SK-N-SH (cell line): ENCODE measurements at regions not wholly inside any gene's neighbourhood (a gene's known extent, or its start where the extent isn't known, plus 50 kb on each side); places are given as distances from the start of the nearest gene placed in this dataset.

Source experiments
- CTCF ChIA-PET: fragments of 300-600, 350-600 bp; formaldehyde crosslinking; extraction: SDS; loops from one replicate; lab custom pipeline; 2021; lab: Yijun Ruan, JAX
- POLR2A ChIA-PET: fragments of 350-600 bp; sonication (Branson Sonifier 250); formaldehyde crosslinking; extraction: SDS; loops from one replicate; lab custom pipeline; 2020; ENCODE audit warnings: antibody characterized with exemption, inconsistent platforms; lab: Yijun Ruan, JAX
- DNase-seq: peaks from one replicate; pipeline ENCODE4 v3.0.0; 2012
- H2AFZ ChIP-seq: fragments of 200-600 bp; sonication (generic); 2 replicates; pipeline ENCODE4 v1.8.1; 2016; ENCODE audit warnings: antibody characterized with exemption, mild to moderate bottlenecking, low read depth
- H3F3A ChIP-seq: fragments of 200-600 bp; sonication (generic); replicated peaks from 2 replicates; pipeline ENCODE3; 2016; ENCODE audit warnings: antibody characterized with exemption, mild to moderate bottlenecking; ENCODE audit not compliant: insufficient read depth
- H3K27ac ChIP-seq, 2 experiments: fragments of 200-500 bp in 1 of 2; fragments of 200-600 bp in 1 of 2; sonication (Bioruptor generic) in 1 of 2; sonication (generic), shearing (Covaris generic) in 1 of 2; 2 replicates each; pipeline versions ENCODE4 v1.5.1 to v1.6.1; 2014 to 2016; ENCODE audit warnings: low read depth in 2 of 2, inconsistent platforms in 1 of 2, low read length in 1 of 2, mild to moderate bottlenecking in 1 of 2, mixed read lengths in 1 of 2
- H3K27me3 ChIP-seq: fragments of 200-600 bp; sonication (generic), shearing (Covaris generic); 2 replicates; pipeline ENCODE4 v1.6.1; 2016; ENCODE audit warnings: mixed run types; ENCODE audit not compliant: insufficient read depth
- H3K36me3 ChIP-seq, 2 experiments: fragments of 200-500 bp in 1 of 2; fragments of 200-600 bp in 1 of 2; sonication (Bioruptor generic) in 1 of 2; sonication (generic) in 1 of 2; replicated peaks in 1 of 2; 2 replicates each; pipeline versions ENCODE3 to v1.5.1; 2014 to 2016; ENCODE audit warnings: low read length in 1 of 2, mild to moderate bottlenecking in 1 of 2; ENCODE audit not compliant: insufficient read depth in 2 of 2, control insufficient read depth in 1 of 2
- H3K4me1 ChIP-seq, 2 experiments: fragments of 200-500 bp in 1 of 2; fragments of 200-600 bp in 1 of 2; sonication (Bioruptor generic) in 1 of 2; sonication (generic), shearing (Covaris generic) in 1 of 2; 2 replicates each; pipeline versions ENCODE4 v1.5.1 to v1.6.1; 2014 to 2016; ENCODE audit warnings: low read depth in 1 of 2, low read length in 1 of 2, mixed run types in 1 of 2; ENCODE audit not compliant: insufficient read depth in 2 of 2, control insufficient read depth in 1 of 2
- H3K4me2 ChIP-seq: fragments of 200-600 bp; sonication (generic), shearing (Covaris generic); 2 replicates; pipeline ENCODE4 v1.6.1; 2017; ENCODE audit warnings: mixed run types
- H3K4me3 ChIP-seq, 2 experiments: fragments of 200-500 bp in 1 of 2; fragments of 200-600 bp in 1 of 2; sonication (Bioruptor generic) in 1 of 2; sonication (generic), shearing (Covaris generic) in 1 of 2; 2 replicates each; pipeline versions ENCODE4 v1.5.1 to v1.8.1; 2014 to 2016; ENCODE audit warnings: low read depth in 2 of 2, inconsistent platforms in 1 of 2, low read length in 1 of 2, mild to moderate bottlenecking in 1 of 2, mixed read lengths in 1 of 2, moderate library complexity in 1 of 2
- H3K79me2 ChIP-seq: fragments of 200-600 bp; sonication (generic); 2 replicates; pipeline ENCODE4 v1.8.1; 2017; ENCODE audit warnings: mild to moderate bottlenecking; ENCODE audit not compliant: insufficient read depth
- H3K9ac ChIP-seq: fragments of 200-600 bp; sonication (generic); 2 replicates; pipeline ENCODE4 v1.6.1; 2017; ENCODE audit warnings: mixed run types
- H3K9me2 ChIP-seq: fragments of 200-600 bp; sonication (generic); 2 replicates; pipeline ENCODE4 v1.6.1; 2017; ENCODE audit warnings: mixed run types
- H3K9me3 ChIP-seq: fragments of 200-600 bp; sonication (generic); 2 replicates; pipeline ENCODE4 v1.6.1; 2017; ENCODE audit warnings: mixed run types, mild to moderate bottlenecking, moderate library complexity
- H4K20me1 ChIP-seq: fragments of 200-600 bp; sonication (generic); 2 replicates; pipeline ENCODE4 v1.6.1; 2017; ENCODE audit warnings: mild to moderate bottlenecking, mixed run types; ENCODE audit not compliant: insufficient read depth
- ELF1 ChIP-seq: IDR thresholded peaks from 2 replicates; pipeline ENCODE4 v1.4.0; 2012
- FOSL2 ChIP-seq: IDR thresholded peaks from 2 replicates; pipeline ENCODE4 v1.4.0; 2012; ENCODE audit warnings: low read depth, mild to moderate bottlenecking, moderate library complexity, borderline replicate concordance
- FOXJ3 ChIP-seq: sonication (generic); formaldehyde crosslinking; IDR thresholded peaks from 2 replicates; pipeline ENCODE4 v1.5.1; 2020; ENCODE audit warnings: mild to moderate bottlenecking, missing genetic modification reagents
- FOXM1 ChIP-seq: IDR thresholded peaks from 2 replicates; pipeline ENCODE4 v1.4.0; 2012; ENCODE audit warnings: low read depth, mild to moderate bottlenecking
- GABPA ChIP-seq: IDR thresholded peaks from 2 replicates; pipeline ENCODE4 v1.4.0; 2012; ENCODE audit warnings: low read depth, mild to moderate bottlenecking
- POLR2AphosphoS5 ChIP-seq: IDR thresholded peaks from 2 replicates; pipeline ENCODE4 v1.6.1; 2012; ENCODE audit warnings: low read depth, low read length
- RAD21 ChIP-seq: IDR thresholded peaks from 2 replicates; pipeline ENCODE4 v1.6.1; 2012; ENCODE audit warnings: mild to moderate bottlenecking, low read length
- RCOR1 ChIP-seq: fragments of 150-350 bp; IDR thresholded peaks from 2 replicates; pipeline ENCODE4 v1.6.1; 2017; ENCODE audit warnings: antibody characterized with exemption, low read length
- SIN3A ChIP-seq: IDR thresholded peaks from 2 replicates; pipeline ENCODE4 v1.6.1; 2012; ENCODE audit warnings: low read depth, mild to moderate bottlenecking, low read length, moderate library complexity, borderline replicate concordance
- TAF1 ChIP-seq: IDR thresholded peaks from 2 replicates; pipeline ENCODE4 v1.6.1; 2012; ENCODE audit warnings: low read depth, mild to moderate bottlenecking, low read length, moderate library complexity, borderline replicate concordance
- TCF12 ChIP-seq: IDR thresholded peaks from 2 replicates; pipeline ENCODE4 v1.4.0; 2012
- YY1 ChIP-seq: IDR thresholded peaks from 2 replicates; pipeline ENCODE4 v1.4.0; 2012; ENCODE audit warnings: low read depth, mild to moderate bottlenecking
- WGBS: methylation state at CpG from one replicate; pipeline ENCODE4 v1.1.6; 2017; ENCODE audit warnings: low lambda C conversion rate; 5-methylcytosine and 5-hydroxymethylcytosine counted together
- TF ChIP-seq, protein P1 (sequence below): fragments of 150-350 bp; IDR thresholded peaks from 2 replicates; pipeline ENCODE4 v1.6.1; 2016; ENCODE audit warnings: mild to moderate bottlenecking, low read depth, low read length
- TF ChIP-seq, protein P2 (sequence below): fragments of 200-600 bp; sonication (generic); IDR thresholded peaks from 2 replicates; pipeline ENCODE4 v1.6.1; 2017; ENCODE audit warnings: antibody characterized with exemption, mild to moderate bottlenecking, moderate library complexity
- TF ChIP-seq, protein P3 (sequence below): IDR thresholded peaks from 2 replicates; pipeline ENCODE4 v1.4.0; 2012; ENCODE audit warnings: low read depth, borderline replicate concordance

DNA sequence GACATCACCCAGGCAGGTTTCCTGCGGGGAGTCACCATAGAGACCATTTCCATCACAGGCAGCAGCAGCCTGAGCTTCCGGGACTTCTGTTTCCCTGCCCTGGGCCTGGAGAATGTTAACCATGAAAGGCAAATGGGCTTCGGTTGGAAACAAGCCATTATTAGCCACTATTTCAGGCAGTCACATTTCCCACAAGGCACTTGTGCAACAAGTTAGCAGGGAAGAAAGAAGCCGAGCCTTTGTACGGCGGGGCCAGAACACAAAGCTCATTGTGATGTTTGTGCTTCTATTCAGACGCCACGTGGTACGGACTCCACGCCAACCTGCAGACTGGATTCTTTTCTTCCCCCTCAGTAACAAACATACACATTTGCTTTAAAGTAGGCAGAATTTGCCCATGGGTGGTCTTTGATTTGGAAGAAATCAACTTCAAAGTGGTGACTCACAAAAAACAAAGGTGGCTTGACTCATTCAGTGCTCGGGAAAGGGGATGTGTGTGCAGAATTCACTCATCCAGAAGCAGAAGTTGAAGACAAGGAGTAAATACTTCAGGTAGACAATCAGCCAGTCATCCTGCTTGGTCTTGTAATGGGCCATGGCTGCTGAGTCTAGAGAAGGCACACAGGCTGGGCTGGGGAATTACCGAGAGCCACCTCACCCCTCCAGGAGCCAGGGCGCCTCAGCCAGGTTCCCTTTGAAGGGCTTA is 154.2 kb upstream of the PRMT8 start:
- Histone ChIP-seq H3K79me2 (no peaks in the 10 kb centered on the region), H3K27me3 (peaks cover 14% of the 10 kb centered on the region; the same call in 1 of the 2 replicates), H2AFZ (no peak overlapping the region), H4K20me1 (no peaks in the 10 kb centered on the region), H3K4me2 (no peak overlapping the region), H3K36me3 (no peaks in the 10 kb centered on the region), H3K27ac (peak overlapping the region in 1 of 2 experiments; percentile 16; a peak in 1 of 4 replicates), H3K9me3 (no peaks in the 10 kb centered on the region), H3K4me1 (peaks cover 0 to 7% of the 10 kb centered on the region in 2 experiments; a peak in 1 of 4 replicates), H3K9me2 (no peaks in the 10 kb centered on the region), H3K4me3 (no peak overlapping the region), H3K9ac (no peak overlapping the region), H3F3A (no peaks in the 10 kb centered on the region)
- TF ChIP-seq, protein P1, sequence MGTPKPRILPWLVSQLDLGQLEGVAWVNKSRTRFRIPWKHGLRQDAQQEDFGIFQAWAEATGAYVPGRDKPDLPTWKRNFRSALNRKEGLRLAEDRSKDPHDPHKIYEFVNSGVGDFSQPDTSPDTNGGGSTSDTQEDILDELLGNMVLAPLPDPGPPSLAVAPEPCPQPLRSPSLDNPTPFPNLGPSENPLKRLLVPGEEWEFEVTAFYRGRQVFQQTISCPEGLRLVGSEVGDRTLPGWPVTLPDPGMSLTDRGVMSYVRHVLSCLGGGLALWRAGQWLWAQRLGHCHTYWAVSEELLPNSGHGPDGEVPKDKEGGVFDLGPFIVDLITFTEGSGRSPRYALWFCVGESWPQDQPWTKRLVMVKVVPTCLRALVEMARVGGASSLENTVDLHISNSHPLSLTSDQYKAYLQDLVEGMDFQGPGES, result no peak
- TF ChIP-seq GABPA (no peak), SIN3A (no peak), FOXJ3 (no peak), FOSL2 (no peak), YY1 (no peak), RCOR1 (no peak), RAD21 (no peak), TAF1 (no peak)
- TF ChIP-seq, protein P2, sequence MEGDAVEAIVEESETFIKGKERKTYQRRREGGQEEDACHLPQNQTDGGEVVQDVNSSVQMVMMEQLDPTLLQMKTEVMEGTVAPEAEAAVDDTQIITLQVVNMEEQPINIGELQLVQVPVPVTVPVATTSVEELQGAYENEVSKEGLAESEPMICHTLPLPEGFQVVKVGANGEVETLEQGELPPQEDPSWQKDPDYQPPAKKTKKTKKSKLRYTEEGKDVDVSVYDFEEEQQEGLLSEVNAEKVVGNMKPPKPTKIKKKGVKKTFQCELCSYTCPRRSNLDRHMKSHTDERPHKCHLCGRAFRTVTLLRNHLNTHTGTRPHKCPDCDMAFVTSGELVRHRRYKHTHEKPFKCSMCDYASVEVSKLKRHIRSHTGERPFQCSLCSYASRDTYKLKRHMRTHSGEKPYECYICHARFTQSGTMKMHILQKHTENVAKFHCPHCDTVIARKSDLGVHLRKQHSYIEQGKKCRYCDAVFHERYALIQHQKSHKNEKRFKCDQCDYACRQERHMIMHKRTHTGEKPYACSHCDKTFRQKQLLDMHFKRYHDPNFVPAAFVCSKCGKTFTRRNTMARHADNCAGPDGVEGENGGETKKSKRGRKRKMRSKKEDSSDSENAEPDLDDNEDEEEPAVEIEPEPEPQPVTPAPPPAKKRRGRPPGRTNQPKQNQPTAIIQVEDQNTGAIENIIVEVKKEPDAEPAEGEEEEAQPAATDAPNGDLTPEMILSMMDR, result no peak
- peak; percentile 50 for DNase-seq
- WGBS, result 60% methylated on average over 12 of the region's 13 CpGs
- ChIA-PET POLR2A (interaction anchor here (1.5 kb wide), 1 partner anchor 15 kb away, joined by 4 read pairs; no protein-coding TSS in a partner anchor), CTCF (interaction anchor here (1.0 to 8.4 kb wide), 4 partner anchors 11 to 344 kb away, joined by 4 to 63 read pairs (median 7); no protein-coding TSS in a partner anchor)

DNA sequence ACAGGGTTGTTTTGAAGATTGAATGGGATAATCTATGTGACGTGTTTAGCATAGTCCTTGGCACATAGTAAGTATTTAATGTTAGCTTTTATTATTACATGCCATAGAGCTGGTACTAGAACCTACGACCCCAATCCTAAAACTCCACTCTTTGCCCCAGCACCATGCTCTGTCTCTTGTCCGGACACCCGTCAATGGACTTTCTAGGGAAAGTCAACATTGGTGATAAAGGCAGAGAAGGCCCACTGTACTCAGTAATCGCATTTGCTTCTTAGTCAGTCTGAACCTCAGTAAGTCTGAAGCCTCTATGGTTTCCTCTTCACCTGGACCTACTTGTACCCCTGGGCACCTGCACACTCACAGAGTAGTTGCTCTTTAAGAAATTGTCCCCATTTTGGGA is 153.1 kb upstream of the PRMT8 start:
- H3K27me3 ChIP-seq, result peaks cover 23% of the 10 kb centered on the region; the same call in 1 of the 2 replicates

More for the DNA sequence above, 153.1 kb upstream of the PRMT8 start:
- peaks cover 0 to 10% of the 10 kb centered on the region in 2 experiments; a peak in 1 of 4 replicates for H3K4me1 ChIP-seq
- ChIA-PET CTCF (interaction anchor here (6.2 kb wide), 1 partner anchor 38 kb away, joined by 48 read pairs; no protein-coding TSS in a partner anchor), POLR2A (no interaction called here)
- WGBS, result 51% methylated on average over 5 of the region's 5 CpGs
- H3K79me2 ChIP-seq, result no peaks in the 10 kb centered on the region
- H3K27ac ChIP-seq, result no peak overlapping the region
- no peak for DNase-seq
- no peak overlapping the region for H3K4me3 ChIP-seq
- H3K9ac ChIP-seq, result no peak overlapping the region
- H4K20me1 ChIP-seq, result no peaks in the 10 kb centered on the region
- H3K36me3 ChIP-seq, result no peaks in the 10 kb centered on the region
- H3K4me2 ChIP-seq, result no peak overlapping the region
- H2AFZ ChIP-seq, result no peak overlapping the region
- H3K9me2 ChIP-seq, result no peaks in the 10 kb centered on the region
- TF ChIP-seq ELF1, result no peak
- TF ChIP-seq FOXM1, result no peak
- no peak for TF ChIP-seq GABPA
- TF ChIP-seq TCF12, result no peak
- TF ChIP-seq, protein P3, sequence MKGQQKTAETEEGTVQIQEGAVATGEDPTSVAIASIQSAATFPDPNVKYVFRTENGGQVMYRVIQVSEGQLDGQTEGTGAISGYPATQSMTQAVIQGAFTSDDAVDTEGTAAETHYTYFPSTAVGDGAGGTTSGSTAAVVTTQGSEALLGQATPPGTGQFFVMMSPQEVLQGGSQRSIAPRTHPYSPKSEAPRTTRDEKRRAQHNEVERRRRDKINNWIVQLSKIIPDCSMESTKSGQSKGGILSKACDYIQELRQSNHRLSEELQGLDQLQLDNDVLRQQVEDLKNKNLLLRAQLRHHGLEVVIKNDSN, result no peak
- no peak for TF ChIP-seq POLR2AphosphoS5
- TF ChIP-seq TAF1, result no peak
- TF ChIP-seq, all 33 proteins: peak for 0
- Histone ChIP-seq H3F3A (no peaks in the 10 kb centered on the region), H3K9me3 (no peaks in the 10 kb centered on the region)
